LNCAP (cell line): ENCODE measurements at regions not wholly inside any gene's neighbourhood (a gene's known extent, or its start where the extent isn't known, plus 50 kb on each side); places are given as distances from the start of the nearest gene placed in this dataset.

Experiments used
- CTCF ChIP-seq: fragments of 450-650 bp; IDR thresholded peaks from 2 replicates; pipeline ENCODE4 v1.5.1; 2017; ENCODE audit warnings: mild to moderate bottlenecking

DNA sequence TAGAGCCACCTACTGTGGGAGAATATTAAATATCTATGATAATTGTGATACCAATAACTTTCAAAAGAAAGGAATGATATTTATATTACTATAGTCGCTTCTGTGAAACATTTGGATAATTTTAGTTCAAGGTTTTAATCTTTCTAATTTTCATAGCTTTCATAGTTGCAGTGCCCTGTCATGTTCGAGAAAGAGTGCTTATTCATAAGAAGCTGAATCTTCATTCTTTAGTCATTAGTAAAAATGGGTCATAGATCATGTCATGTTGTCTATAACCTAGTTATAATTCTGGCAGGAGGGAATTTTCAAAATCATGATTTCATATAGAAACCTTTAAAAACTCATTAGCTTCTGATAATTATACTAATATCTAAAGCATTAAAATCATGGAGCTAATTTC lies 685.6 kb downstream of the CETN3 start:
- TF ChIP-seq CTCF, result no peak

GRCh38 chr5:89722538-89722937 lies 687.0 kb downstream of the CETN3 start:
- no peak for TF ChIP-seq CTCF

GRCh38 chr5:89721931-89722330 lies 687.6 kb downstream of the CETN3 start:
- TF ChIP-seq CTCF, result no peak

- TF ChIP-seq CTCF, result no peak
These were observed 688.2 kb downstream of the CETN3 start for GRCh38 chr5:89721353-89721752.

DNA sequence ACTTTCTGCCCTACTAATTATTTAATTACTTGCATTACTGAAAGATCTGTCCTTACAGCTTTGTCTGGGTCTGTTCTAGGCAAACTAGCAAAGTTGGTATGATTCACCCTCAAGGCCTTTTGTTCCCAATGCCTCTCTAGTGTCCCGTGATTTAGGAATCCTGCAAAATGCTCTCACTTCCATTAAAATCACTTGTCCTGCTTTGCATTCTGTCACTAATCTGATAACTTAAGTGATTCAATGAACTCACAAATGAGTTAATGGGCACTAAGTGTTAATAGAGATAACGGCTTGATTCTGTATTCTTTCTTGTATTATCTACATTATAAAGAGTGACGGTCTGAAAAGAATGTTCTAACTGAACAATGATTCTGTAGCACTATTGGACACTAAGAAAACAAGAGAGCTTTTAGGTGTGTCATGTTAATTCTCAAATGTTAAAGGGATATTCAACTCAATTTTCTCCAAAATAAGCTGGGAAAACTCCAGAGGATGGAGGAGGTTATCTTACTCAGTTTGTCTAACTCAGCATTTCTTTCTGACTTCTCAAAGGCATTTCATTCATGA lies 697.3 kb downstream of the CETN3 start:
- TF ChIP-seq CTCF, result no peak

DNA sequence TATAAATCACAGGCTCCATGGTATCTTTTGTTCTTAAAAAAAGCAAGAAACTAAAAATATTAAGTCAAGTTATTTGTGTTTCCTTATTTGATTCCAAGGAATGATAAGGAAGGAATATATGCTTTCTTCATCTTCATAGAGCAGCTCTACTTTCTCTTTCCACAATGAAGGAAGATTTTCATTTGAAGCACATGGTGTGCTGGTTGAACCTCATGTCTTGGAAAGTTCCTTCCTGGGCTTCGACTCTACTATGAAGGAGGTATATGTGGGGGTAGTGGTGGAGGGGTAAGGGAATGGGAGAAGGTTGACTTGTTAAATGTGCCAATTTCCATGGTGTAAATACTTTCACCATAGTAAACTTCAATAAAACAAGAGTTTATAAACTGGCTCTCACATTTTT lies 698.0 kb downstream of the CETN3 start:
- TF ChIP-seq CTCF, result no peak

GRCh38 chr5:89710006-89710405 lies 699.5 kb downstream of the CETN3 start:
- TF ChIP-seq CTCF, result no peak

DNA sequence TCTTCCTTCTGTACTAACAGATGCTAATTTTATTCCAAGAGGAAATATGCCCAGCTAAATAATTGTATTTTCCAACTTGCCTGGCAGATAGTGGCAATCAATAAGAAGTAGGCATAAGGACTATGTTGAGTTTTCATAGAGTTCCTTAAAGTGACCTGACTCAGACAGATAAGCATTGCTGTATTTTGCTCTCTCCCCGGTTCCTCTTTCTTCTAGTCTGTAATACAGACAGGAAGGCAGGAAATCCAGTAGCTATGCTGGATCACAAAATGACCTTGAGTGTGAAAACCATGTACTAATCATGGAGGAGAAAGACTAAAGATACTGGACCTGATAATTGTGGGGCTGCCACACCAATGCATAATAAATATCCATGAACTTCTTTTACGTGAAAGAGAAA lies 701.7 kb downstream of the CETN3 start:
- no peak for TF ChIP-seq CTCF
